Right hindlimb (tissue), 1 donor: ENCODE measurements at regions not wholly inside any gene's neighbourhood (a gene's known extent, or its start where the extent isn't known, plus 50 kb on each side); places are given as distances from the start of the nearest gene placed in this dataset.

Source experiments
- DNase-seq: peaks from one replicate; pipeline ENCODE4 v3.0.0-alpha.2; 2018

DNA sequence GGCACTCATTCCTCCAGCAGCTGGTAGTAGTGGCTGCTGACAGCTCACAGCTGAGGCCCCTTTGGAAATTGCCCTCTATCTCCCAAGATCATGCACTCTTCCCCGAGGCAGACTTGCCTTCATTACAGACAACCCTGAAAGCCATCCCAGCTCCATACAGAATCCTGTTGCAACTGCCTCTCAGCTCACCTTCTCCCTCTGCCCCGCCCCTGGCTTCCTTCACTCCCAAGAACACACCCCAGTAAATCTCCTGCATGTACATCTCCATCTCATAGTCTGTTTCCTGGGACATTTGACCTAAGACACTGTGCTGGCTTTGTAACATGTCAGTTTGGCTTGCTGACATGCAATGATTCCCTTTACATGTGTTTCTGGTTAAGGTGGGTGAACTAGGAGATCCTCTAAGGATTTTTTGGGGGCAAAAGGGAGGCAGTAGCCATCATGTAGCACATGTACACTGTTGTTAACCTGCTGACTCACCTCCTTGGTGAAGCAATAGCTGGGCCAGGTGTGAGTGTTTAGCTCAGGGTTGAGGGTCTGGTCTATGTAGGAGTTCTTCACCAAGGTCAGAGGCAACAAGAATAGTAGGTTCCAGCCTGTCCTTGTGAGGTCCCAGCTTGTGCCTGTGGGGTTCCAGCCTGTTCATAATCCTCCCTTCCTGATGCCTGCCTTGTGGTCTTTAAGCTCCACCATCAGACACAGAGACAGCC lies 179.6 kb downstream of the CSNK2A3 start:
- no peak for DNase-seq

DNA sequence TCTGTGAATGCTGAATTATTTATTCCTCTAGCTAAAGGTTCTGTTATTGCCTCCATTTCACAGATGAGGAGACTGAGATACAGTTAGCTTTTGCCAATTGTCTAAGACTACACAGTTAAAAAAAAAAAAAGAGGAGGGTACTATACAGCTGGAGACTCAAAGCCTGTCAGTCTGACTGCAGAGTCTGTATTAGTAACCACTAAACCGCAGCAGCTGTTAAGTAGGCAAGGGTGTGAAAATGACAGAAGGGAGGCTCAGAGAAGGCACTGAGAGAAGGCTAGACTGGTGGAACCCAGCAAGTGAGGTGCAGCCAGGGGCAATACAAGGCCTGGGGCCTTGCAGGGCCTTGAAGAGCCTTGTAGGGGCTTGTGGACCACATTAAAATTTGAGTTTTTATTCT lies 181.2 kb downstream of the CSNK2A3 start:
- DNase-seq, result no peak

DNA sequence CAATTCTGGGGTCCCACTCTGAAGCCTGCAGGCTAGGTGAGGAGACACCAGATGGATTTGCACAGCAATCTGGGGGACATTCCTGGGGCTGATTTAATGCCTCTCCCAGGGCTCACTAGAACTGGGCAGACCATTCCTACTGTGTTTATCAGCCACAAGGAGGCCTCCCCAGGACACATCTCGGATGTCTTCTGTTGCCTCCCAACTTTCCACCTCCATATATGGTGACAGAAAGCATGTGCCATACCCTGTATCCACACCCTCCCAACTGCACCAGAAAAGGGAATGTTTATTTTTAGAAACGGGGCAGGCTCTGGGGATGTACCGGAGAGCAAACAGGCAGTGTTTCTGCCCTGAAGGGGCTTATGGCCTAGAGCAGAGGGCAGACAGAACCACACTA lies 181.8 kb downstream of the CSNK2A3 start:
- DNase-seq, result no peak

DNA sequence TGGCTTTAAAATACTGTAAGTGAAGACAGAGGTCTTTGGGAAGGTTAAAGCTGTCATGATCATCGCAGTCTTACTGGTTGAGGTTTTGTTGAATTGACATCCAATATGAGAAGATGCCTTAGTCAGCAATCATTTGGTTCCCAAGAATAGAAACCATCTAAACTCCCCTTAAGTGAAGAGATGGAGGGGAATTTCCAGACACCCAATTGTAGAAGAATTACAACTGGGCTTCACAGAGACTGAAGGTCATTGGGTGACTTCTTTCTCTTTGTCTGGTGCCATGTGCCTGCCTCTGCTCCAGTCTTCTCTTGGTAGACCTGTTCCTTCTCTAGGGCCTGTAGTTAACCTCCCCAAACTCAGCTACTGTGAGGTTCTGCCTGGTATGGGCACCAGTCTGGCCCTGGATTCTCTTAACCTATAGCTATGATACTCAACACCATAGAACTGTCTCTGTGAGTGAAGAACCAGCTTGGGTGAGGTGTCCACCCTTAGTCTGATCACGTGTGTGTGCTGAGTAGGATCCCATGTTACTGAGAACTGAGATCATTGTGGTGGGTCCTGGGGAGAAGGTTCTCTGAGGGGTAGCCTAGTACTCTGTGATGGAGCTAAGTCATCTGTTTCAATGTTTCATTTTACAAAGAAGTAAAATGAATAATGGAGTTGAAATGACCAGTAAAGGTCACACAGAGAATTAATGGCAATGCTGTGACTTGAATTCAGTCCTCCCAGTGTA lies 182.5 kb downstream of the CSNK2A3 start:
- DNase-seq, result no peak

DNA sequence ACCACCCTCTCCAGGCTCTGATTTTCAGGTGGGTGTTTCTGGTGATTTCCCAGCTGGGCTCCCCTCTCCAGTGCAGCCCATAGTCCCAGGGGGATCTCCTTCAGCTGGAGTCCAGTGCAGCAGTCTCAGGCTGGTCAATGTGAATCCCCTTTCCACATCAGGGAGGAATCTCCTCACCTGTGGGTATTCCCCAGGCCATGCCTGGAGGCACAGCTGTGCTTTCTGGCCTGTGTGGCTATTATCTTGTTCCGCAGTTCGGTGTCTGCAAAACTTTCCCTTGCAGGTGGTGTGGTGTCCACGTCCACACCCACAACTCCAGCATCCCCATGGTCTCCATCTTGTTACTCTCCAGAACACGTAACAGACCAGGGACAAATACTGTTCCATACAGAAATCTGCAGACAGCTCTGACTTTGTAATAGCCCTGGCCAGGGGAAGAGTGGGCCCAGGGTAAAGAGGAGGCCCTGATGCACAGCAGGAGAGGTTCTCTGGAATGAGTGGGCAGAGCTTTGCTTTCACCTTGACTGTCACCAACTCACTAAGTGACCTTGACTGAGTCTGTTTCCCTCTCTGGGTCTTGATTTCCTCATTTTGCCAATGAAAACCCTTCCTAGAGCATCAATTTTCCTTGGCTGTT lies 183.2 kb downstream of the CSNK2A3 start:
- no peak for DNase-seq

DNA sequence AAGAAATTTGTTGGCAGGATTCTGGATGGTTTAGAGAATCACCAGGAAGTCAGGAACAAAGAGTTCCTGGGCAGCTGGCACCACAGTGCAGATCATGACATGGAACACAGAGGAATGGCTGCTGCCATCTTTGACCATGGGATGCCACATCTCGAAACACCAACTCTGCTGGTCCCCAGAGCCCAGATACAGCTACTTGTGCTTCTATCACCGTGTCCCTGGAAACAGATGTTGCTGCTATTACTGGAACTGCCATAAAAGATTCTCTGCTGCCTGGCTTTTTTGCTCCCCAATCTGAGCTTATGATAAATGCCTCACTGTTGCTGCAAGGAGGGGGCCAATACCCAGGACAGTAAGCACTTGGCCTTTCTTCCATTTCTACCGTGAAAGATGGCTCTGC lies 185.2 kb downstream of the CSNK2A3 start:
- DNase-seq, result no peak

DNA sequence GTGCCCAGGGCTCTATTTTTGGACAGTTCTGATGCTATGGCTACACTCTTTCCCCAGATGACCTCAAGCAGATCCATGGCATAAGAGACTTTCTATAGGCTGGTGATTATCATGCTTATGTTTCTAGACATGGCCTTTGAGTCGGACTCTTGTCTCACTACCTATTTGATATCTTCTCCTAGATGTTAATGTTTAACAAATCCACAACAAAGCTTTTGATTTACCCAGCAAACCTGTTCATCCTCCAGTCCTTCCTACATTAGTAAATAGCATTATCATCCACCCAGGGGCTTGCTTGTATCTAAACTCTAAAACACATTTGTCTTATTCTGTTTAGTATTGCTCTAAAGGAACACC lies 188.7 kb downstream of the CSNK2A3 start:
- DNase-seq, result no peak

DNA sequence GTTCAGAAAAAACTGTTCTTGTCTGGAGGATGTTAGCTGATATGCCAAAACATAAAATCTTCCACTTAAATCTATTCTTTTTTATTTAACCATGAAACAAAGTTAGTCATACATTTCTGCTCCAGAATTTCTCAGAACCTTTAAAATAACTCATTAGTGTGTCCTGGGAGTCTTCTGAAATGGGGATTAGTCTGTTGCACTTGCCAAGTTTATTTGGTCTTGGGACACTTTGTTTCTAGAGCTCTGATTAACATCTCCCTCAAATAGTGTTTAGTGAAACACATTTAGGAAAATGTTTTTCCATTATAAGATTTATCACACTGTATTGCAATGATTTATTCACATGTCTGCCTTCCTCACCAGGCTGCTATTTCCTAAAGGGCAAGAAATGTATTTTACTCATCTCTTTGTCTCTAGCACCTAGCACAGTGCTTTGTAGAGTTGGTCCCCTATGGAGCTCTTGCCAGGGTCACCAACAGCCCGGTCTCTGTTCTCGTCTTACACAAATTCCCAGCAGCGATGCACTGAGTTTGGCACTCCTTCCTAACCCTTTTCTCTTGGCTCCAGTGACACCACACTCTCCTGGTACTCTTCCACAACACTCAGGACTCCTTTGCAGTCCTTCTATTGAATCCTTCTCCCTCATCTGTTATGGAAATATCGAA lies 189.2 kb downstream of the CSNK2A3 start:
- DNase-seq, result no peak

DNA sequence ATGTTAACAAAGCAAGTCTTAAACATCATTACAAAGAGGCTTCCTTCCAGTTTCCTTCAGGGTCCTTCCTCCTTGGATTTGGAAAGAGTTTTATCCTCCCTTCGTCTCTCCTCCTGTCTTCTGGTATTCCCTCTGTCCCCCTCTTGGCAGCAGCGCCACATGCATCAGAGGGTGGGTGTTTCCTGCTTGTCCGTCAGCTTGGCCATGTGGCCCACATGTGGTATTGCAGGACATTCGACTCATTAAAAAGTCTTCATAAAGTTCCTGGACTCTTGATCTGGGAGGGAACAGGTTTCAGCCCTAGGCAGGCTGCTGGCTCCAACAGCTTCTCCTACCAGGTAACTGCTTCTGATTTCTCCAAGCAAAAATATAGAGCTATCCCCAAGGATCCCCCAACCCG lies 189.8 kb downstream of the CSNK2A3 start:
- DNase-seq, result peak; percentile 48

DNA sequence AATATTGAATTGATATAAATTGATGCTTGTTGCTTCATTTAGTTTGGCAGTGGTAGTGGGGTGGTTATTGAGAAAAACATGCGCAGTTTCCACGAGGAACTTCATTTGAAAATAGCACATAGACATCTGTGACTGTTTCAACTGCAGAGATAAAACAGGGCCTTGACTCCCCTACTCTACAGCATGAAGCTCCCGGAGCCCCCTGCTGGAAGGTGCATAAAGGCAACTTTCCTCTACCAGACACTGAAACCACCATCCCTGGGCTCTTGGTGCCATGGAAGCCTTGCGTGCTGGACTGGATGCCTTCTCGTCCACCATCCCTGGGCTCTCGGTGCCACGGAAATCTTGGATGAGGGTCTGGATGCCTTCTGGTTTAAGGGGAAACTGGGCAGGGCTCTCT lies 195.9 kb downstream of the CSNK2A3 start:
- no peak for DNase-seq

DNA sequence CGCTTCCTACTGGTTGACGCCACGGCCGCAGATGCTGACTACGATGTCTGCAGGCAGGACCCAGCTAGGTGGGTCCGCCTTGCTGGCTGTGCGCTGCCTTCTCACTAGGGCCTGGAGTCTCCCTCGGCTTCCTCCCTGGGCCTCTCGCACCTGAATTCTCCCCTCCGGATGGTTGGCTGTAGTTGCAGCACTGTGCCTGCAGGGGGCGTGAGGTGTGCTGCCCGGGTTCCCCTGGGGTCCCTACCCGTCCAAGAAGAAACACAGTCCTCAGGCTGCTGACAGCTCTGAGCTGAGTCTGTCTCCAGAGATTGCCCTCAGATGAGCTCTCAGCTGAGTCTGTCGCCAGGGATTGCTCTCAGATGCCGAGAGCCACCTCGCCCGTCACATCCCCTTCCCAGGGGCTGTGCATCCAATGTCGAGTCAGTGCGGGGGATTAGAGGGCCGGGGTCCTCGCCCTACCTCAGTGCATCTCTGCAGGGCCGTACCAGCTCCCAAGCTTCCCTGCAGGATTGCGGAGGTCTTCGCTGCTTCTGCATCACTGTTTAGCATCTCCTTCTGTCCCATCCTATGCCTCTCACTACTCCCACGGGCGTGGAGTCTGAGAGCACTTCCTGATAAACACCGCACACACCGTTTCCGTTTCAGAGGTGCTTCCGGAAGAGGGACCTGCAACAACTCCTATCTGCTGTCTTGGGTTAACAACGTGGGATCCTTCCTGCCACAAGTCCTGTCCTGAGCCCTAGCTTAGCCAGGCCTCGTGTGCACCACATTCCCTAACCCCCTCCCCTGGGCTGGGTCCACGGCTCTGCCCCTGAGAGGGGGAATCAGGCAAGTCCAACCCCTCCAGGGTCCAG lies 196.9 kb downstream of the CSNK2A3 start:
- DNase-seq, result no peak

DNA sequence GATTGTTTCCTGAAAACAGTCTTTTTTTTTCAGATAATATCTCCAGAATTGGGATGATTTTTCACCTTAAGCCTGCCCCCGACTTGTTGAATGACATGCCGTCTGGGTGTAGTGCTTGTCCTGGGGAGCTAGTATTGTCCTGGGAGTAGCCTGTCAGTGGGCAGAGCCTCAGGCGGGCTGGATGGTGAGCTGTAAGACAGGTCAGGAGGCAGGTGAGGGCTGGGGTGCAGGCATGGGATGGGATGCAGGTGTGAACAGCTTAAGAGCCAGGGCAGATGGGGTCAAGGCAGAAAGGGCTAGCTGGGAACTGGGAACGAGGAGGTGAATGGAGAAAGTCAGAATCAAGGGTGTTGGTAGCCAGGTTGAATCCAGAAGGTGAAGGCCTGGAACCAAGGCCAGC lies 200.2 kb downstream of the CSNK2A3 start:
- no peak for DNase-seq

DNA sequence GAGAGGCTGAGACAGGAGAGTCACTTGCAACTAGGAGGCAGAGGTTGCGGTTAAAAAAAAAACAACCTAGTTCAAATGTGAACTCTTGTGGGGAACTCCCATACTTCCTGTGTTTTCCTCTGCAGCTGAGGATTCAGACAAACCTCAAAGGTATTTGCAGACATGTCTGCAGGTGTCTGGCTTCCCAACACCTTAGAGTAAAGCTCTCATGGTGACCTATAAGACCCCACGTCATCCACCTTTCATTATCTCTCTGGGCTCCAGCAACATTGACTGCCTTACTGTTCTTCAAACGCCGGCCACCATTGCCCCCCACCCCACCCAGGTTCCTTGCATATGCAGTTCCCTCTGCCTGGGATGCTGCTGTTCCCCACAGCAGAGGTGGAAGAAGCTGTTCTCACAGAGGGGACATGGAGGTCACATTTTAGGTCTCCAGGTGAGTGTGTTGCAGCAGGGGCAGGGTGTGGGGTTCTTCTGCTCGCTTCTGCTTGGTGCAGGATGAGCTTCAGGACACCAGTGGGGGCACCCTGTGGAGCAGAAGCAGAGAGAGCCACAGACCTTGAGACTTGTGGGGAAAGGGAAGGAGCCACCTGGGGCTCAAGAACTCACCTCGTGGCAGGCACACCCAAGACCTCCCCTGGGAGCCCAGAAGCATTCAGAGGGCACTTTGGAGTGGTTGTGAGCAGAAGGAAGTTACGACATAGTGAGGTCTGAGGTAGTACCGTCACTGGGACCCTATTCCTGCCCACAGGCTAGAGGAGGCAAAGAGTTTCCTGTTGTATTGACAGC lies 203.2 kb downstream of the CSNK2A3 start:
- no peak for DNase-seq

DNA sequence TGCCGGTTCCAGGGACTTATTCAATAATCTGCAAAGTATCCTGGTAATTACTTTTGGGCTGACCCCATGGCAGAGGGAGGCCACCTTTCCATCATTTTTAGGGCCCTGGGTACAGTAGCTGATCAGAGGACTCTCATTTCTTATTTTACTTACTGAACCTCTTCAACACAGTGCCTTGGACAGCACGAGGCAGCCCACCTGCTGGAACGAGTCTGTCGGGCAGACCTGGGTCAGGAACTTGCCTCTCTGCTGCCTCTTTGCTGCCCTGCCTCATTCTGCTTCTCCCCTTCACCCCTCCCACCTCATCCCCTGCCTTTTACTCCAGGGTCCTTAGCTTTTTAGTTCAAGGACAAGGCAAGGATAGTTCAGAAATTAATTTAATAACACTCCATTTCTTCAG lies 204.5 kb downstream of the CSNK2A3 start:
- DNase-seq, result no peak

DNA sequence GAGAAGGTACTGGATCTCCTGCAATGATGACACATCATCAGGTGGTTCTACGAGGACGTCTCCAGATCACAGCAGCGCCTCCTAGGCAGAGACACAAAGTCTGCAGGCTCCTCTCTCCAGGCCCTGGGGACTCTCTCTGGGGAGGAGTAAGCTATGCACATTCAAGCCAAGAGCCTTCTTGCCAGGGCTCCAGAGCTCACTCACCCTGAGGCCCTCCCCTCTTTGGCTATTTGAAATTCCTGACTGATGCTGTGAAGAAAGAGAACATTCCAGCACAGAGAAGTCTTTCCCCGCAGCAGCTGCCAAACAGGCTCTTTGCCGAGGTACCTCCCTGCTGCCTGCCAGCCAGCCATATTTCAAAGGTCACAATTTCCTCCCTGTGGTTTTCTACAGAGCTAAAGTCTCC lies 204.9 kb downstream of the CSNK2A3 start:
- DNase-seq, result peak; percentile 87

DNA sequence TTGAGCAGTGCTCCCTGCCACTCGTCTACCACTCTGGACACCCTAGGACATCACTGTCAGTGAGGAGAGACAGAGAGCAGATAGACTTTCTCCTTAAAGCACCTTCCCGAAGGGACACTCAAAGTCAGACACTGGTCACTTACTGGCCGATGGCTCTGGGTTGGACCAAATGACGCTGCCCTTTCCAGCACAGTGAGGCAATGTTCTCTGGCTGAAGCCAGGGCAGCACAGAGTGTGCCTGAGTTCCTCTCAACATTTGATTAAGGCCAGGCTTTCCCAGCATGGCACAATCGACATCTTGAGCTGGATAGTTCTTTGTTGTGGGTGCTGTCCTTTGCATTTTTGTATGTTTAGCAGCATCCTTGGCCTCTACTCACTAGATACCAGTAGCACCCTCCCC lies 206.2 kb downstream of the CSNK2A3 start:
- no peak for DNase-seq

DNA sequence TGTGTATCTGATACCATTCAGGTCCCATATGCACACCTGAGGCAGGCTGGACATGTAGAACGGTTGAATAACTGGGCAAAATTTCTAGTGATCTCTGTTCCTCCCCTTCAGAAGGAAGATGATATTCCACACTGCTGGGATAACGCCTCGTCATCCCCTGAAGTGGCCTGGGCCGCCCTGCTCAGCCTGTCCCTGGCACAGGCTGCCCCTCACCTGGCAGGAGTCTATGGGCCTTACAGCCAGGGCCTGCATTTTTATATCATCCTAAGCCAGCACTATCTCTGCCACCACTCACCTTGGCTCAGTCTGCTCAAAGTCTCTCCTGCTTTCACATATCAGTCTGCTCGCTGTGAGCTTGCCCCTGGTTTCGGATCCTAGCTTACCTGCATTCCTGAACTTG lies 209.2 kb downstream of the CSNK2A3 start:
- no peak for DNase-seq

DNA sequence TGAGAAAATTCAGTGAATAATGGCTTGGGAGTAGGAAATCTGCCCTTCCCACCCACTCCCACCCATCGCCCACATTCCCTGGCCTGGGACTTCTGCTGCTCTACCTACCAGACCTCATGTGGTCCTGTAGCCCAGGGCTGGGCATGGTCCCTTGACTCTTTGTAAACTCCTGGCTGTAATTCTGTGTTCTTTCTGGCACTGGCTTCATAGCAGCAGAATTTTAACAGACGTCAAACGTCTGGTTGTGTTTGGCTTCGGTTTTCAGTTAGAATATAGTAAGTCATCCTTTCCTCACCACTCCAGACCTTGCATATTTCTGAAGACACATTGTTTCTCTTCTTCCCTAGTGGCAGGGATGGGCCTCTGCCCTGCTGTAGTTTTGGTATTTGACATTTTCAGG lies 210.6 kb downstream of the CSNK2A3 start:
- no peak for DNase-seq

DNA sequence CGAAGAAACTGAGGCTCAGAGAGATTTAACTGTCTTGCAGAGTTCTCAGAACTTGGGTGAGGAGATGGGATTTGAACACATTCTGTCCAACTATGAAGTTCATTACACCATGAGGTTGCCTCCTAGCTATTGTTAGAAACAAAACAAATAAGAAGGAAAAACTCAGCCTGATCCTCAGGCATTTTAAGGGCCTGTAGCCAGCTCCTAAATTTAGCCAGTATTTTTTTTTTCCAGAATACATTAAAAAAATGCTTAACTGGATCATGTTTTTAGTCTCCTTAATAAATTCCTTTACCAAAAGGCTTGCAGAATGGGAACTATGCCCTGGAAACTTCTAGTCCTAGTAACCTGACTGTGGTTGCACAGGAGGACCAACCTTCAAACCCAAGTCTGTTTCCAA lies 212.0 kb downstream of the CSNK2A3 start:
- DNase-seq, result no peak

DNA sequence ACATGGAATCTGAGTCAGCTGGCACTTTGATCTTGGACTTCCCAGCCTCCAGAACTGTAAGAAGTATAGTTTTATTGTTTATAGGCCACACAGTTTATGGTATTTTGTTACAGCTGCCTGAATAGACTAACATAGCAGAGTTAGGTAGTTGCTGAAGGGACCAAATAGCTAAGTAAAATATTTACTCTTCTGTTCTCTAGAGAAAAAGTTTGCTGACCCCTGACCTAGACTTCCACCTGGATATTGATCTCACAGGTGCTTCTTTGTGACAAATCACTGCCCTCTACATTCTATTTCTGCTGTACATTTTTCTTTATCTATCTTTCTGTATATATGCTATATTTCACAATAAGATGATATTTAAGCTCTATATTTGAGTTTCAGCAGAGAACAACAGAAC lies 212.5 kb downstream of the CSNK2A3 start:
- DNase-seq, result no peak

DNA sequence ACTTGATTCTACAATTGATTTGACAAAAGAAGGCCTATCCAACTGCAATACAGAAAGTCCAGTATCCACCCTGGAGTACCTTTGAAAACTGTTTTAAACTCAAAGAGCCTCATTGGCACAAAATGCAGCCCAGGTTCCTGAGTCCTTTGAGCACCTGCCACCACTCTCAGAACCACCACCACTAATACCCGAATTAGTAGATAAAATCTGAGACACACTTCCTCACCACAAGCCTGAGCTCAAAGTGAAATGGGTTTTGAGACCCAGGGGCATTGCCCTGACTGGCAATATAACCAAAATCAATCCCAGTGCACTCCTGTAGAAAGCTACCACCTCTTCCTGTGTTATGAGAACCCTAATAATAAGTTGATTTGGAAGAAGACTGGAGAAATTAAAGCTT lies 215.7 kb downstream of the CSNK2A3 start:
- DNase-seq, result no peak
